Esophagus squamous epithelium (tissue), 4 donors: ENCODE measurements at regions not wholly inside any gene's neighbourhood (a gene's known extent, or its start where the extent isn't known, plus 50 kb on each side); places are given as distances from the start of the nearest gene placed in this dataset.

Experiments
- POLR2A ChIP-seq, 4 donors: fragments of 450-650 bp; IDR thresholded peaks; one replicate each; pipeline ENCODE4 v1.6.1; 2017; ENCODE audit warnings: antibody characterized with exemption in 4 of 4, mild to moderate bottlenecking in 4 of 4, moderate library complexity in 3 of 4
- TF ChIP-seq, protein P1 (sequence below), 6 experiments: fragments of 450-650 bp in 4 of 6; fragments of 200-600 bp in 2 of 6; sonication (generic) in 2 of 6; IDR thresholded peaks; one replicate each; pipeline ENCODE4 v1.5.1; 2016 to 2019; ENCODE audit warnings: antibody characterized with exemption in 6 of 6, mild to moderate bottlenecking in 4 of 6, moderate library complexity in 4 of 6

DNA sequence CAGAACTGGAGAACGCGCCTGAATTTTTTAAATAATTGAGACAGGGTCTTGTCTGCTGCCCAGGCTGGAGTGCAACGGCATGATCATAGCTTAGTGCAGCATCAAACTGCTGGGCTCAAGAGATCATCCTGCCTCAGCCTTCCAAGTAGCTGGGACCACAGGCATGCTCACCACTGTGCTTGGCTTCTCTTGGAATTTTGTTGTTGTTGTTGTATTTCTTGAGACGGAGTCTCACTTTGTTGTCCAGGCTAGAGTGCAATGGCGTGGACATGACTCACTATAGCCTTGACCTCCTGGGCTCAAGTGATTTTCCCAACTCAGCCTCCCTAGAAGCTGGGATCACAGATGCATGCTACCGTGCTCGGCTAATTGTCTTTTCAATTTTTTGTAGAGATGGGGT is 58.4 kb upstream of the DAB2IP start:
- TF ChIP-seq, protein P1, sequence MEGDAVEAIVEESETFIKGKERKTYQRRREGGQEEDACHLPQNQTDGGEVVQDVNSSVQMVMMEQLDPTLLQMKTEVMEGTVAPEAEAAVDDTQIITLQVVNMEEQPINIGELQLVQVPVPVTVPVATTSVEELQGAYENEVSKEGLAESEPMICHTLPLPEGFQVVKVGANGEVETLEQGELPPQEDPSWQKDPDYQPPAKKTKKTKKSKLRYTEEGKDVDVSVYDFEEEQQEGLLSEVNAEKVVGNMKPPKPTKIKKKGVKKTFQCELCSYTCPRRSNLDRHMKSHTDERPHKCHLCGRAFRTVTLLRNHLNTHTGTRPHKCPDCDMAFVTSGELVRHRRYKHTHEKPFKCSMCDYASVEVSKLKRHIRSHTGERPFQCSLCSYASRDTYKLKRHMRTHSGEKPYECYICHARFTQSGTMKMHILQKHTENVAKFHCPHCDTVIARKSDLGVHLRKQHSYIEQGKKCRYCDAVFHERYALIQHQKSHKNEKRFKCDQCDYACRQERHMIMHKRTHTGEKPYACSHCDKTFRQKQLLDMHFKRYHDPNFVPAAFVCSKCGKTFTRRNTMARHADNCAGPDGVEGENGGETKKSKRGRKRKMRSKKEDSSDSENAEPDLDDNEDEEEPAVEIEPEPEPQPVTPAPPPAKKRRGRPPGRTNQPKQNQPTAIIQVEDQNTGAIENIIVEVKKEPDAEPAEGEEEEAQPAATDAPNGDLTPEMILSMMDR (IDR thresholded peaks at IDR 0.05): no peak
- TF ChIP-seq POLR2A (IDR thresholded peaks at IDR 0.05): no peak
